ENCODE measurements at regions not wholly inside any gene's neighbourhood (a gene's known extent, or its start where the extent isn't known, plus 50 kb on each side); places are given as distances from the start of the nearest gene placed in this dataset.

DNA sequence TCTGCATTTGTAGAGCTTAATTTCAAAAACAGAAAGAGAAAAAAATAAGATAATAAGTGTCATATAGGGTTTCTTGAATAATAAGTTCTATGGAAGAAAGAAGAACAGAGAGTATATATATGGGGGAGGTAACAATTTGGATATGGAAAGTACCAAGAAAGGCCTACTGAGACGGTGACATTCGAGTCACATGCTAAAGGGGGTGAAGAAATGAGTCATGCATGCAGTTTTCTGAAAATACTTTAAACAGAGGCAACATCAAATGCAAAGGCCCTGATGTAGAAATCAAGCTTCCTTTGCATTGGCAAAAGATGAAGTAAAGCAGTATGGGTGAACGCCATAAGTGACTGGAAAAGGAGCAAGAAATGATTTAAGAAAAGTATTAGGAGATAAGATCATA is 371.6 kb upstream of the ZNF385D start:
- no peak for TF ChIP-seq MAX (CRISPR knock-in tag; IDR thresholded peaks at IDR 0.05)
- no peak for TF ChIP-seq AFF4 (CRISPR knock-in tag; IDR thresholded peaks at IDR 0.05; ENCODE audit: borderline replicate concordance)
- TF ChIP-seq E2F4 (CRISPR knock-in tag; IDR thresholded peaks at IDR 0.05; ENCODE audit: borderline replicate concordance, low read depth): no peak
- TF ChIP-seq NR2C2 (CRISPR knock-in tag; IDR thresholded peaks at IDR 0.05): no peak
- TF ChIP-seq ELF4 (CRISPR knock-in tag; IDR thresholded peaks at IDR 0.05; ENCODE audit: low read depth): no peak
- no peak for TF ChIP-seq NR3C1 (CRISPR knock-in tag; conservative IDR thresholded peaks at IDR 0.05; ENCODE audit: low read depth)

Measured in WTC11 (cell line).